HepG2 (cell line): ENCODE measurements at regions not wholly inside any gene's neighbourhood (a gene's known extent, or its start where the extent isn't known, plus 50 kb on each side); places are given as distances from the start of the nearest gene placed in this dataset.

Experiments used
- ATAC-seq: fragments of 200-7000 bp; cut with Tn5 transposase; 3 replicates; pipeline ENCODE4 v1.9.1; 2020; ENCODE audit warnings: mild to moderate bottlenecking, moderate library complexity
- BruUV-seq: library from RNA; stranded (reverse); fragments of 400-500 nt; replicated peaks from 2 replicates; lab custom pipeline; 2021; lab: Mats Ljungman, UMichigan
- CTCF ChIA-PET: fragments of 300-600 bp; formaldehyde crosslinking; extraction: SDS; loops from one replicate; lab custom pipeline; 2021; ENCODE audit warnings: low total read pairs, inconsistent platforms, low intra/inter-chr PET ratio; lab: Yijun Ruan, JAX
- POLR2A ChIA-PET: fragments of 350-600 bp; sonication (Branson Sonifier 250); formaldehyde crosslinking; loops from one replicate; lab custom pipeline; 2020; ENCODE audit warnings: antibody characterized with exemption, inconsistent platforms; lab: Yijun Ruan, JAX
- DNase-seq: peaks from one replicate; pipeline ENCODE4 v3.0.0-alpha.2; 2015; ENCODE audit warnings: low spot score
- FAIRE-seq: peaks from 3 replicates; lab custom pipeline; 2011; peaks lifted over from hg19 to GRCh38; lab: Jason Lieb, UNC
- H2AFZ ChIP-seq: one replicate; pipeline ENCODE4 v1.6.1; 2011; ENCODE audit warnings: low read length, inconsistent platforms
- H3K27ac ChIP-seq: fragments of 300-600 bp; 3 replicates; pipeline ENCODE4 v1.8.0; 2011; ENCODE audit warnings: mixed run types, mild to moderate bottlenecking, mixed read lengths, low read length, inconsistent platforms; ENCODE audit not compliant: insufficient read depth; ENCODE audit errors: extremely low read length
- H3K27me3 ChIP-seq, 2 experiments: fragments of 200-600 bp in 1 of 2; 2 replicates in 1 of 2; 3 replicates in 1 of 2; pipeline versions ENCODE4 v1.6.0 to v1.8.0; 2011; ENCODE audit warnings: low read length in 2 of 2, mild to moderate bottlenecking in 2 of 2, moderate library complexity in 2 of 2, inconsistent platforms in 1 of 2; ENCODE audit not compliant: insufficient read depth in 2 of 2, control insufficient read depth in 1 of 2
- H3K36me3 ChIP-seq, 2 experiments: fragments of 200-600 bp in 1 of 2; replicated peaks in 1 of 2; 2 replicates in 1 of 2; 3 replicates in 1 of 2; pipeline versions ENCODE4 v1.5.1 to v1.8.0; 2011; ENCODE audit warnings: low read length in 2 of 2, inconsistent platforms in 1 of 2; ENCODE audit not compliant: insufficient read depth in 2 of 2, control insufficient read depth in 1 of 2
- H3K4me1 ChIP-seq: 2 replicates; pipeline ENCODE4 v1.5.1; 2012; ENCODE audit warnings: low read length, inconsistent platforms; ENCODE audit not compliant: insufficient read depth
- H3K4me2 ChIP-seq: 2 replicates; pipeline ENCODE4 v1.6.0; 2011; ENCODE audit warnings: low read depth, low read length, inconsistent platforms
- H3K4me3 ChIP-seq, 3 experiments: fragments of 200-600 bp in 1 of 3; sonication (generic), shearing (Covaris generic) in 1 of 3; replicated peaks in 1 of 3; 2 replicates each; pipeline ENCODE4 v1.5.1; 2011 to 2016; ENCODE audit warnings: low read length in 3 of 3, inconsistent platforms in 2 of 3, low read depth in 2 of 3, mild to moderate bottlenecking in 2 of 3, control low read depth in 1 of 3, mixed read lengths in 1 of 3; ENCODE audit not compliant: insufficient read depth in 1 of 3
- H3K79me2 ChIP-seq: one replicate; pipeline ENCODE4 v1.6.1; 2011; ENCODE audit warnings: low read length, inconsistent platforms; ENCODE audit not compliant: insufficient read depth
- H3K9ac ChIP-seq: 2 replicates; pipeline ENCODE4 v1.6.0; 2011; ENCODE audit warnings: mild to moderate bottlenecking, low read depth, low read length, inconsistent platforms; ENCODE audit not compliant: insufficient read depth
- H3K9me3 ChIP-seq: 2 replicates; pipeline ENCODE4 v1.5.1; 2012; ENCODE audit warnings: mild to moderate bottlenecking, low read length
- H4K20me1 ChIP-seq: 2 replicates; pipeline ENCODE4 v1.6.0; 2011; ENCODE audit warnings: inconsistent platforms, mild to moderate bottlenecking, low read length, moderate library complexity; ENCODE audit not compliant: insufficient read depth
- BCLAF1 ChIP-seq: fragments of 450-650 bp; IDR thresholded peaks from 2 replicates; pipeline ENCODE4 v1.6.1; 2017; ENCODE audit warnings: mild to moderate bottlenecking
- RFXANK ChIP-seq: IDR thresholded peaks from 2 replicates; pipeline ENCODE4 v1.6.1; 2016
- TCF7 ChIP-seq: sonication (generic); IDR thresholded peaks from 2 replicates; pipeline ENCODE4 v1.6.1; 2016; ENCODE audit warnings: antibody characterized with exemption, low read depth
- TCF7L2 ChIP-seq: IDR thresholded peaks from 2 replicates; pipeline ENCODE4 v1.6.1; 2011; ENCODE audit warnings: mild to moderate bottlenecking, low read depth, low read length, moderate library complexity
- THAP11 ChIP-seq: IDR thresholded peaks from 2 replicates; pipeline ENCODE4 v1.6.1; 2016; ENCODE audit warnings: missing biosample characterization, missing genetic modification reagents
- ZEB1 ChIP-seq: IDR thresholded peaks from 2 replicates; pipeline ENCODE4 v1.6.1; 2012; ENCODE audit warnings: mild to moderate bottlenecking, low read depth, inconsistent platforms; ENCODE audit not compliant: insufficient replicate concordance
- ZNF335 ChIP-seq: sonication (generic); formaldehyde crosslinking; IDR thresholded peaks from 2 replicates; pipeline ENCODE4 v1.4.0; 2020; ENCODE audit warnings: missing genetic modification reagents
- ZNF7 ChIP-seq: IDR thresholded peaks from 2 replicates; pipeline ENCODE4 v1.6.1; 2016; ENCODE audit warnings: missing biosample characterization, missing genetic modification reagents
- WGBS: methylation state at CpG from one replicate; pipeline ENCODE4 v1.1.6; 2017; ENCODE audit warnings: low lambda C conversion rate; 5-methylcytosine and 5-hydroxymethylcytosine counted together
- in situ Hi-C: cut with HindIII; loops from 2 replicates; pipeline ENCODE4 v1.10.0; 2017; ENCODE audit warnings: low pct_unique_long_range_greater_than_20kb; ENCODE audit not compliant: extremely low pct_ligation_motif_present
- intact Hi-C: fragments of 100-400 bp; cut with micrococcal nuclease; formaldehyde crosslinking; loops from one replicate; pipeline ENCODE4 v1.10.0; 2022; ENCODE audit not compliant: unreplicated experiment
- TF ChIP-seq, protein P1 (sequence below): sonication (generic); formaldehyde crosslinking; conservative IDR thresholded peaks from 2 replicates; pipeline ENCODE4 v1.4.0; 2020; ENCODE audit warnings: missing genetic modification reagents
- TF ChIP-seq, protein P2 (sequence below): sonication (generic); formaldehyde crosslinking; IDR thresholded peaks from 2 replicates; pipeline ENCODE4 v1.4.0; 2020; ENCODE audit warnings: missing genetic modification reagents

- no peaks in the 10 kb centered on the region for H3K4me1 ChIP-seq
- in situ Hi-C loops, result no loop called here
- no peaks in the 10 kb centered on the region for H3K27me3 ChIP-seq
- POLR2A ChIA-PET, result no interaction called here
- no peak overlapping the region for H3K4me3 ChIP-seq
- WGBS, result 0% methylated on average over 1 of the region's 1 CpG
- H3K4me2 ChIP-seq, result no peak overlapping the region
- no peaks in the 10 kb centered on the region for H4K20me1 ChIP-seq
- DNase-seq, result no peak
- no peaks in the 10 kb centered on the region for H3K36me3 ChIP-seq
- H3K79me2 ChIP-seq, result no peaks in the 10 kb centered on the region
- CTCF ChIA-PET, result no interaction called here
- peaks cover 54% of the 10 kb centered on the region for H3K9me3 ChIP-seq
- intact Hi-C loops, result no loop called here
- no peak for FAIRE-seq
- no peak overlapping the region for H2AFZ ChIP-seq
- no peak overlapping the region for H3K27ac ChIP-seq
- no peak for ATAC-seq
- BruUV-seq, result no TSS peak
- H3K9ac ChIP-seq, result no peak overlapping the region
- TF ChIP-seq, protein P1, sequence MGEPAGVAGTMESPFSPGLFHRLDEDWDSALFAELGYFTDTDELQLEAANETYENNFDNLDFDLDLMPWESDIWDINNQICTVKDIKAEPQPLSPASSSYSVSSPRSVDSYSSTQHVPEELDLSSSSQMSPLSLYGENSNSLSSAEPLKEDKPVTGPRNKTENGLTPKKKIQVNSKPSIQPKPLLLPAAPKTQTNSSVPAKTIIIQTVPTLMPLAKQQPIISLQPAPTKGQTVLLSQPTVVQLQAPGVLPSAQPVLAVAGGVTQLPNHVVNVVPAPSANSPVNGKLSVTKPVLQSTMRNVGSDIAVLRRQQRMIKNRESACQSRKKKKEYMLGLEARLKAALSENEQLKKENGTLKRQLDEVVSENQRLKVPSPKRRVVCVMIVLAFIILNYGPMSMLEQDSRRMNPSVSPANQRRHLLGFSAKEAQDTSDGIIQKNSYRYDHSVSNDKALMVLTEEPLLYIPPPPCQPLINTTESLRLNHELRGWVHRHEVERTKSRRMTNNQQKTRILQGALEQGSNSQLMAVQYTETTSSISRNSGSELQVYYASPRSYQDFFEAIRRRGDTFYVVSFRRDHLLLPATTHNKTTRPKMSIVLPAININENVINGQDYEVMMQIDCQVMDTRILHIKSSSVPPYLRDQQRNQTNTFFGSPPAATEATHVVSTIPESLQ, result no peak
- TF ChIP-seq TCF7, result no peak
- TF ChIP-seq RFXANK (CRISPR knock-in tag), result no peak
- no peak for TF ChIP-seq THAP11 (CRISPR knock-in tag)
- no peak for TF ChIP-seq TCF7L2
- no peak for TF ChIP-seq ZNF335 (CRISPR knock-in tag)
- TF ChIP-seq ZEB1, result no peak
- TF ChIP-seq, protein P2, sequence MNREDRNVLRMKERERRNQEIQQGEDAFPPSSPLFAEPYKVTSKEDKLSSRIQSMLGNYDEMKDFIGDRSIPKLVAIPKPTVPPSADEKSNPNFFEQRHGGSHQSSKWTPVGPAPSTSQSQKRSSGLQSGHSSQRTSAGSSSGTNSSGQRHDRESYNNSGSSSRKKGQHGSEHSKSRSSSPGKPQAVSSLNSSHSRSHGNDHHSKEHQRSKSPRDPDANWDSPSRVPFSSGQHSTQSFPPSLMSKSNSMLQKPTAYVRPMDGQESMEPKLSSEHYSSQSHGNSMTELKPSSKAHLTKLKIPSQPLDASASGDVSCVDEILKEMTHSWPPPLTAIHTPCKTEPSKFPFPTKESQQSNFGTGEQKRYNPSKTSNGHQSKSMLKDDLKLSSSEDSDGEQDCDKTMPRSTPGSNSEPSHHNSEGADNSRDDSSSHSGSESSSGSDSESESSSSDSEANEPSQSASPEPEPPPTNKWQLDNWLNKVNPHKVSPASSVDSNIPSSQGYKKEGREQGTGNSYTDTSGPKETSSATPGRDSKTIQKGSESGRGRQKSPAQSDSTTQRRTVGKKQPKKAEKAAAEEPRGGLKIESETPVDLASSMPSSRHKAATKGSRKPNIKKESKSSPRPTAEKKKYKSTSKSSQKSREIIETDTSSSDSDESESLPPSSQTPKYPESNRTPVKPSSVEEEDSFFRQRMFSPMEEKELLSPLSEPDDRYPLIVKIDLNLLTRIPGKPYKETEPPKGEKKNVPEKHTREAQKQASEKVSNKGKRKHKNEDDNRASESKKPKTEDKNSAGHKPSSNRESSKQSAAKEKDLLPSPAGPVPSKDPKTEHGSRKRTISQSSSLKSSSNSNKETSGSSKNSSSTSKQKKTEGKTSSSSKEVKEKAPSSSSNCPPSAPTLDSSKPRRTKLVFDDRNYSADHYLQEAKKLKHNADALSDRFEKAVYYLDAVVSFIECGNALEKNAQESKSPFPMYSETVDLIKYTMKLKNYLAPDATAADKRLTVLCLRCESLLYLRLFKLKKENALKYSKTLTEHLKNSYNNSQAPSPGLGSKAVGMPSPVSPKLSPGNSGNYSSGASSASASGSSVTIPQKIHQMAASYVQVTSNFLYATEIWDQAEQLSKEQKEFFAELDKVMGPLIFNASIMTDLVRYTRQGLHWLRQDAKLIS (CRISPR knock-in tag), result no peak
- no peak for TF ChIP-seq ZNF7 (CRISPR knock-in tag)
- no peak for TF ChIP-seq BCLAF1
These were observed 246.0 kb downstream of the CXXC4 start for GRCh38 chr4:104248726-104249125.
